Brain microvascular endothelial cell (primary cell): ENCODE measurements at regions not wholly inside any gene's neighbourhood (a gene's known extent, or its start where the extent isn't known, plus 50 kb on each side); places are given as distances from the start of the nearest gene placed in this dataset.

Experiments
- DNase-seq: peaks from one replicate; pipeline ENCODE4 v3.0.0-alpha.2; 2020
- H3K27ac ChIP-seq: fragments of 250-450 bp; sonication (Bioruptor Pico); 2 replicates; pipeline ENCODE4 v1.5.1; 2020; ENCODE audit warnings: mild to moderate bottlenecking, moderate library complexity
- H3K27me3 ChIP-seq: fragments of 250-450 bp; sonication (Bioruptor Pico); replicated peaks from 2 replicates; pipeline ENCODE4 v1.5.1; 2020; ENCODE audit warnings: mild to moderate bottlenecking
- H3K36me3 ChIP-seq: fragments of 250-450 bp; sonication (Bioruptor Pico); replicated peaks from 2 replicates; pipeline ENCODE4 v1.5.1; 2020; ENCODE audit warnings: mild to moderate bottlenecking
- H3K4me3 ChIP-seq: 2 replicates; pipeline ENCODE4 v1.5.1; 2011; ENCODE audit warnings: low read depth, mild to moderate bottlenecking, control low read depth, low read length, moderate library complexity
- CTCF ChIP-seq: IDR thresholded peaks from 2 replicates; pipeline ENCODE4 v1.5.1; 2011; ENCODE audit warnings: low read depth, mild to moderate bottlenecking, moderate library complexity, low read length, control low read depth, inconsistent platforms; ENCODE audit errors: missing control alignments
- in situ Hi-C: cut with HindIII; loops from 2 replicates; pipeline ENCODE4 v1.10.0; 2017; ENCODE audit warnings: low sequenced_read_pairs, low pct_ligation_motif_present

GRCh38 chr4:81348778-81349094, 123.0 kb downstream of the RASGEF1B start:
- no peak for DNase-seq
- no peaks in the 10 kb centered on the region for H3K36me3 ChIP-seq
- H3K4me3 ChIP-seq = no peak overlapping the region
- no peak overlapping the region for H3K27ac ChIP-seq
- H3K27me3 ChIP-seq = no peaks in the 10 kb centered on the region
- in situ Hi-C loops = no loop called here
- no peak for TF ChIP-seq CTCF

- Histone ChIP-seq H3K36me3 (no peaks in the 10 kb centered on the region), H3K27me3 (no peaks in the 10 kb centered on the region), H3K27ac (no peak overlapping the region), H3K4me3 (no peak overlapping the region)
- TF ChIP-seq CTCF = no peak
- no peak for DNase-seq
- in situ Hi-C loops = no loop called here
Observed at GRCh38 chr4:81348086-81348777, 123.5 kb downstream of the RASGEF1B start.

GRCh38 chr4:81346719-81347118, 125.0 kb downstream of the RASGEF1B start:
- DNase-seq = no peak
- in situ Hi-C loops = no loop called here
- Histone ChIP-seq H3K27ac (no peak overlapping the region), H3K4me3 (no peak overlapping the region), H3K36me3 (no peaks in the 10 kb centered on the region), H3K27me3 (no peaks in the 10 kb centered on the region)
- no peak for TF ChIP-seq CTCF

- no peak overlapping the region for H3K27ac ChIP-seq
- no peaks in the 10 kb centered on the region for H3K36me3 ChIP-seq
- in situ Hi-C loops = no loop called here
- no peak for TF ChIP-seq CTCF
- H3K27me3 ChIP-seq = no peaks in the 10 kb centered on the region
- H3K4me3 ChIP-seq = no peak overlapping the region
- no peak for DNase-seq
Observed at GRCh38 chr4:81343536-81343935, 128.2 kb downstream of the RASGEF1B start.

GRCh38 chr4:81343046-81343445, 128.0 kb upstream of the PRKG2 start:
- Histone ChIP-seq H3K27me3 (no peaks in the 10 kb centered on the region), H3K4me3 (no peak overlapping the region), H3K27ac (no peak overlapping the region), H3K36me3 (no peaks in the 10 kb centered on the region)
- in situ Hi-C loops = no loop called here
- DNase-seq = no peak
- TF ChIP-seq CTCF = no peak

- TF ChIP-seq CTCF = no peak
- DNase-seq = no peak
- no peaks in the 10 kb centered on the region for H3K27me3 ChIP-seq
- no peak overlapping the region for H3K27ac ChIP-seq
- no peak overlapping the region for H3K4me3 ChIP-seq
- in situ Hi-C loops = no loop called here
- no peaks in the 10 kb centered on the region for H3K36me3 ChIP-seq
Observed at GRCh38 chr4:81337211-81337610, 122.2 kb upstream of the PRKG2 start.
